OCI-LY1 (cell line): ENCODE measurements at regions not wholly inside any gene's neighbourhood (a gene's known extent, or its start where the extent isn't known, plus 50 kb on each side); places are given as distances from the start of the nearest gene placed in this dataset.

ENCODE experiments used
- CTCF ChIP-seq: fragments of 200-600 bp; sonication (generic), shearing (Covaris generic); IDR thresholded peaks from 2 replicates; pipeline ENCODE4 v1.5.1; 2017; ENCODE audit warnings: mild to moderate bottlenecking, antibody characterized with exemption, low read length, moderate library complexity, mixed read lengths
- EZH2 ChIP-seq: fragments of 200-600 bp; sonication (generic), shearing (Covaris generic); IDR thresholded peaks from 2 replicates; pipeline ENCODE4 v1.8.0; 2017; ENCODE audit warnings: borderline replicate concordance, mixed run types, mild to moderate bottlenecking, antibody characterized with exemption, low read length, moderate library complexity, mixed read lengths

- TF ChIP-seq CTCF (no peak), EZH2 (no peak)
Observed at GRCh38 chr4:18638031-18638430, 616.5 kb upstream of the LCORL start.
